AG04450 (cell line): ENCODE measurements at regions not wholly inside any gene's neighbourhood (a gene's known extent, or its start where the extent isn't known, plus 50 kb on each side); places are given as distances from the start of the nearest gene placed in this dataset.
"Not testable (repeated sequence)": the region's sequence is repeated elsewhere in the genome, so short reads cannot be mapped to it uniquely, and the experiment has no call there.

ENCODE experiments used
- CTCF ChIA-PET: fragments of 300-600, 350-600 bp; formaldehyde crosslinking; extraction: SDS; loops from one replicate; lab custom pipeline; 2022; ENCODE audit warnings: antibody characterized with exemption, inconsistent platforms; lab: Charles Lee
- POLR2A ChIA-PET: fragments of 350-600 bp; formaldehyde crosslinking; extraction: SDS; loops from one replicate; lab custom pipeline; 2021; ENCODE audit warnings: antibody characterized with exemption, inconsistent platforms; lab: Yijun Ruan, JAX
- DNase-seq: peaks from one replicate; pipeline ENCODE4 v3.0.0-alpha.2; 2011; ENCODE audit warnings: low read depth, low spot score
- H3K27ac ChIP-seq: one replicate; pipeline ENCODE4 v1.5.1; 2012; ENCODE audit warnings: low read depth, low read length, control low read depth
- H3K27me3 ChIP-seq: one replicate; pipeline ENCODE4 v1.6.0; 2012; ENCODE audit warnings: low read length; ENCODE audit not compliant: control insufficient read depth, insufficient read depth
- H3K4me3 ChIP-seq: 2 replicates; pipeline ENCODE4 v1.5.1; 2011; ENCODE audit warnings: mild to moderate bottlenecking, low read depth, low read length, control low read depth
- H3K9me3 ChIP-seq: 2 replicates; pipeline ENCODE4 v1.5.1; 2012; ENCODE audit warnings: low read length; ENCODE audit not compliant: control insufficient read depth, insufficient read depth
- CTCF ChIP-seq: IDR thresholded peaks from 2 replicates; pipeline ENCODE4 v1.5.1; 2011; ENCODE audit warnings: low read depth, low read length, control low read depth, inconsistent platforms

DNA sequence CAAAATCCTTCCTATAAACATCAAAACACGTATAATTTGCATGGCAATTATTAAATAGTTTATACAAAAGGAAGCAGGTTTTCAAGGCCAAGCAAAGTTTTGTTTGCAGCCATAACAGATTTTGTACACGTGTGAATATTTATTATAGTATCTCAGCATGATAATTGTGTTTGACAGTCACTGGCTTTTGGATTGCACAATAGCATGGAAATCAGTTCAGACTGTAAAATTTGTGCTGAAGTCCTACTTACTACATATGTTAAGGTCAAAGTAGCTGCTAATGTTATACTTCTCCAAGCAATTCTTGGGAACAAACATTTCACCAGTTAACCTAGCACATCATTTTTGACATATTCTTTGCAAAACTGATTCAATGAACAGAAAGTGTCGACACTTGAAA lies 287.6 kb upstream of the POM121L12 start:
- ChIA-PET CTCF (no interaction called here), POLR2A (no interaction called here)
- DNase-seq: no peak
- H3K27me3 ChIP-seq: no peaks in the 10 kb centered on the region
- H3K4me3 ChIP-seq: no peak overlapping the region
- H3K9me3 ChIP-seq: peaks cover 10% of the 10 kb centered on the region
- no peak overlapping the region for H3K27ac ChIP-seq
- no peak for TF ChIP-seq CTCF

- no peak for DNase-seq
- TF ChIP-seq CTCF: no peak
- no peaks in the 10 kb centered on the region for H3K27me3 ChIP-seq
- H3K27ac ChIP-seq: no peak overlapping the region
- peaks cover 13% of the 10 kb centered on the region for H3K9me3 ChIP-seq
- POLR2A ChIA-PET: no interaction called here
- H3K4me3 ChIP-seq: no peak overlapping the region
- CTCF ChIA-PET: interaction anchor here (0.7 kb wide), 1 partner anchor 431 kb away, joined by 3 read pairs; no protein-coding TSS in a partner anchor
These were observed 293.7 kb upstream of the POM121L12 start for GRCh38 chr7:52741670-52742290.

DNA sequence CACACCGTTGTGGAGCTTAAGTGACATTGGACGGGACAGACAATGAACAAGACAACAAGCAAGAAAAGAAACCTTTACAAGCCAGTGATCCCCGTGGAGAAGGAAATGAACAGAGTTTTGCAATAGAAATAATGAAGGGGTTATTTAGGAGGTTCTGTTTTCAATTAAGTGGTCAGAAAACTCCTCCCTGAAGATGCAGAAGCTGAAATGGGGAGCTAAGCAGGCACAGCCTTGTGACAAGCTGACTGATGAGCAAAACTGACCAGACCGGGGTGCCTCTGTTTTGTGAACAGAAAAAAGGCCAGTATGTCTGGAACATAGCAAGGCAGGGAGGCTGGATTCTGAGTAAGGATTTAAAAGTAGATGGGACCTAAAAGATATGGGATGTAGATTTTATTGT lies 299.8 kb upstream of the POM121L12 start:
- ChIA-PET CTCF (no interaction called here), POLR2A (no interaction called here)
- no peak for DNase-seq
- Histone ChIP-seq H3K9me3 (peaks cover 4% of the 10 kb centered on the region), H3K27me3 (no peaks in the 10 kb centered on the region), H3K4me3 (no peak overlapping the region), H3K27ac (no peak overlapping the region)
- no peak for TF ChIP-seq CTCF

GRCh38 chr7:52728683-52729082 lies 306.8 kb upstream of the POM121L12 start:
- H3K4me3 ChIP-seq, POLR2A ChIA-PET, DNase-seq, H3K27ac ChIP-seq, H3K9me3 ChIP-seq, CTCF ChIA-PET, H3K27me3 ChIP-seq: not testable (repeated sequence)

GRCh38 chr7:52727632-52728031 lies 307.8 kb upstream of the POM121L12 start:
- no peak overlapping the region for H3K27ac ChIP-seq

More at GRCh38 chr7:52727632-52728031, 307.8 kb upstream of the POM121L12 start:
- Histone ChIP-seq H3K4me3 (no peak overlapping the region), H3K27me3 (no peaks in the 10 kb centered on the region), H3K9me3 (peaks cover 11% of the 10 kb centered on the region; the same call in 1 of the 2 replicates)
- ChIA-PET POLR2A (no interaction called here), CTCF (no interaction called here)
- DNase-seq: no peak
- TF ChIP-seq CTCF: no peak
